Neural progenitor cell (in vitro differentiated cells): ENCODE measurements at regions not wholly inside any gene's neighbourhood (a gene's known extent, or its start where the extent isn't known, plus 50 kb on each side); places are given as distances from the start of the nearest gene placed in this dataset.
A peak's percentile ranks its signal among the peaks of the same experiment; 100 is the strongest.

Source experiments
- DNase-seq: peaks from one replicate; pipeline ENCODE4 v3.0.0-alpha.2; 2016; ENCODE audit warnings: low spot score
- H2AFZ ChIP-seq: fragments of 200-600 bp; sonication (generic); replicated peaks from 2 replicates; pipeline ENCODE4 v1.6.1; 2016; ENCODE audit warnings: antibody characterized with exemption
- H3F3A ChIP-seq: fragments of 200-600 bp; sonication (generic); 2 replicates; pipeline ENCODE4 v1.6.1; 2016; ENCODE audit warnings: antibody characterized with exemption, low read depth
- H3K27ac ChIP-seq: fragments of 200-600 bp; sonication (generic); 2 replicates; pipeline ENCODE4 v1.5.1; 2016; ENCODE audit warnings: mild to moderate bottlenecking
- H3K27me3 ChIP-seq: fragments of 200-600 bp; sonication (generic); 2 replicates; pipeline ENCODE4 v1.6.1; 2016; ENCODE audit warnings: mild to moderate bottlenecking, moderate library complexity
- H3K36me3 ChIP-seq: fragments of 200-600 bp; sonication (generic); 2 replicates; pipeline ENCODE4 v1.5.1; 2016
- H3K4me1 ChIP-seq: fragments of 200-600 bp; sonication (generic); 2 replicates; pipeline ENCODE4 v1.6.1; 2016; ENCODE audit warnings: mixed run types
- H3K4me2 ChIP-seq: fragments of 200-600 bp; sonication (generic); 2 replicates; pipeline ENCODE4 v1.6.1; 2016
- H3K4me3 ChIP-seq: fragments of 200-600 bp; sonication (generic); 2 replicates; pipeline ENCODE4 v1.5.1; 2016
- H3K79me2 ChIP-seq: fragments of 200-600 bp; sonication (generic); 2 replicates; pipeline ENCODE4 v1.6.1; 2016; ENCODE audit warnings: low read depth
- H3K9ac ChIP-seq: fragments of 200-600 bp; sonication (generic); 2 replicates; pipeline ENCODE4 v1.6.1; 2016
- H3K9me3 ChIP-seq: fragments of 200-600 bp; sonication (generic); 2 replicates; pipeline ENCODE4 v1.5.1; 2016; ENCODE audit warnings: low read depth
- H4K20me1 ChIP-seq: fragments of 200-600 bp; sonication (generic); 2 replicates; pipeline ENCODE4 v1.6.1; 2016; ENCODE audit warnings: low read depth
- H3K27ac Mint-ChIP-seq: 3 replicates; pipeline ENCODE4 v1.8.0; 2021; ENCODE audit warnings: mixed read lengths
- H3K27me3 Mint-ChIP-seq: 2 replicates; pipeline ENCODE4 v1.8.0; 2022; ENCODE audit warnings: low read depth, mild to moderate bottlenecking, inconsistent platforms, moderate library complexity, mixed read lengths; ENCODE audit not compliant: insufficient read depth
- H3K36me3 Mint-ChIP-seq: 3 replicates; pipeline ENCODE4 v1.8.0; 2021; ENCODE audit warnings: mixed read lengths
- H3K4me1 Mint-ChIP-seq: 3 replicates; pipeline ENCODE4 v1.8.0; 2021; ENCODE audit warnings: mixed read lengths
- H3K4me3 Mint-ChIP-seq: 3 replicates; pipeline ENCODE4 v1.8.0; 2021; ENCODE audit warnings: mild to moderate bottlenecking, moderate library complexity, mixed read lengths
- H3K9me3 Mint-ChIP-seq: 3 replicates; pipeline ENCODE4 v1.8.0; 2020; ENCODE audit warnings: mixed read lengths
- CTCF ChIP-seq: fragments of 200-600 bp; sonication (generic); IDR thresholded peaks from 2 replicates; pipeline ENCODE4 v1.5.1; 2017; ENCODE audit warnings: antibody characterized with exemption, mild to moderate bottlenecking
- EZH2 ChIP-seq: fragments of 200-600 bp; sonication (generic); IDR thresholded peaks from 2 replicates; pipeline ENCODE4 v1.6.1; 2017; ENCODE audit warnings: antibody characterized with exemption, mild to moderate bottlenecking, moderate library complexity
- EZH2phosphoT487 ChIP-seq: fragments of 200-600 bp; sonication (generic); IDR thresholded peaks from 2 replicates; pipeline ENCODE4 v1.6.1; 2017; ENCODE audit warnings: antibody characterized with exemption

- H2AFZ ChIP-seq: no peak overlapping the region
- H3K27ac ChIP-seq: no peak overlapping the region
- H3K27me3 Mint-ChIP-seq: peaks cover 9% of the 10 kb centered on the region
- H3F3A ChIP-seq: peaks cover 14% of the 10 kb centered on the region
- H3K4me2 ChIP-seq: peak overlapping the region; percentile 7
- no peaks in the 10 kb centered on the region for H3K36me3 ChIP-seq
- no peak overlapping the region for H3K4me3 Mint-ChIP-seq
- peaks cover 35% of the 10 kb centered on the region for H3K4me1 ChIP-seq
- no peak for DNase-seq
- TF ChIP-seq CTCF (no peak), EZH2 (no peak), EZH2phosphoT487 (no peak)
- no peaks in the 10 kb centered on the region for H3K36me3 Mint-ChIP-seq
- no peaks in the 10 kb centered on the region for H4K20me1 ChIP-seq
- no peak overlapping the region for H3K27ac Mint-ChIP-seq
- peaks cover 2% of the 10 kb centered on the region for H3K9me3 Mint-ChIP-seq
- H3K4me3 ChIP-seq: no peak overlapping the region
- H3K79me2 ChIP-seq: no peaks in the 10 kb centered on the region
- H3K9ac ChIP-seq: no peak overlapping the region
- no peaks in the 10 kb centered on the region for H3K9me3 ChIP-seq
- peaks cover 15% of the 10 kb centered on the region for H3K27me3 ChIP-seq
- H3K4me1 Mint-ChIP-seq: peaks cover 34% of the 10 kb centered on the region
These were observed 365.9 kb downstream of the RNF144B start for GRCh38 chr6:18753076-18753475.

- no peak overlapping the region for H3K9ac ChIP-seq
- H3K4me1 ChIP-seq: no peaks in the 10 kb centered on the region
- H3K36me3 ChIP-seq: no peaks in the 10 kb centered on the region
- H2AFZ ChIP-seq: no peak overlapping the region
- no peak for DNase-seq
- peaks cover 6% of the 10 kb centered on the region for H3K9me3 Mint-ChIP-seq
- H3K27ac Mint-ChIP-seq: no peak overlapping the region
- H3K4me3 Mint-ChIP-seq: no peak overlapping the region
- no peaks in the 10 kb centered on the region for H3K9me3 ChIP-seq
- H3K27ac ChIP-seq: no peak overlapping the region
- no peaks in the 10 kb centered on the region for H3K4me1 Mint-ChIP-seq
- H3K4me2 ChIP-seq: no peak overlapping the region
- no peaks in the 10 kb centered on the region for H3F3A ChIP-seq
- H3K27me3 ChIP-seq: no peaks in the 10 kb centered on the region
- no peaks in the 10 kb centered on the region for H4K20me1 ChIP-seq
- H3K36me3 Mint-ChIP-seq: no peaks in the 10 kb centered on the region
- peaks cover 2% of the 10 kb centered on the region for H3K27me3 Mint-ChIP-seq
- H3K79me2 ChIP-seq: no peaks in the 10 kb centered on the region
- no peak overlapping the region for H3K4me3 ChIP-seq
- TF ChIP-seq EZH2phosphoT487: no peak
- no peak for TF ChIP-seq CTCF
- TF ChIP-seq EZH2: no peak
These were observed 375.9 kb downstream of the RNF144B start for GRCh38 chr6:18763086-18763485.

- H3K27me3 Mint-ChIP-seq: peaks cover 2% of the 10 kb centered on the region
- Histone ChIP-seq H4K20me1 (no peaks in the 10 kb centered on the region), H3K27ac (no peak overlapping the region), H3K79me2 (no peaks in the 10 kb centered on the region), H3K9me3 (no peaks in the 10 kb centered on the region), H3F3A (no peaks in the 10 kb centered on the region), H3K36me3 (no peaks in the 10 kb centered on the region), H3K4me2 (no peak overlapping the region), H2AFZ (no peak overlapping the region), H3K4me1 (no peaks in the 10 kb centered on the region), H3K4me3 (no peak overlapping the region), H3K27me3 (no peaks in the 10 kb centered on the region), H3K9ac (no peak overlapping the region)
- DNase-seq: no peak
- H3K4me1 Mint-ChIP-seq: no peaks in the 10 kb centered on the region
- TF ChIP-seq EZH2 (no peak), CTCF (no peak), EZH2phosphoT487 (no peak)
- no peak overlapping the region for H3K27ac Mint-ChIP-seq
- peaks cover 7% of the 10 kb centered on the region for H3K9me3 Mint-ChIP-seq
- H3K4me3 Mint-ChIP-seq: no peak overlapping the region
- H3K36me3 Mint-ChIP-seq: no peaks in the 10 kb centered on the region
These were observed 397.6 kb downstream of the RNF144B start for GRCh38 chr6:18784794-18785193.
